Natural killer cell (primary cell): ENCODE measurements at regions not wholly inside any gene's neighbourhood (a gene's known extent, or its start where the extent isn't known, plus 50 kb on each side); places are given as distances from the start of the nearest gene placed in this dataset.

Experiments
- ATAC-seq, 3 donors: fragments of 150-1000 bp in 2 of 3; fragments of 200-7000 bp in 1 of 3; cut with Tn5 transposase; 1 replicate in 1 of 3; 2 replicates in 2 of 3; pipeline ENCODE4 v1.10.0; 2021; ENCODE audit warnings: mild to moderate bottlenecking in 2 of 3, moderate library complexity in 2 of 3
- DNase-seq, 2 donors: peaks; one replicate each; pipeline versions ENCODE4 v3.0.0 to v3.0.0-alpha.2; 2013 to 2021; ENCODE audit warnings: mixed read lengths in 1 of 2
- H3K27ac ChIP-seq: one replicate; pipeline ENCODE4 v1.5.1; 2013; ENCODE audit warnings: mild to moderate bottlenecking, low read length
- H3K27me3 ChIP-seq: one replicate; pipeline ENCODE4 v1.6.1; 2013; ENCODE audit warnings: low read length; ENCODE audit not compliant: control insufficient read depth, insufficient read depth
- H3K36me3 ChIP-seq: one replicate; pipeline ENCODE4 v1.6.1; 2013; ENCODE audit warnings: low read length; ENCODE audit not compliant: control insufficient read depth, insufficient read depth
- H3K4me1 ChIP-seq: one replicate; pipeline ENCODE4 v1.6.1; 2013; ENCODE audit warnings: low read length; ENCODE audit not compliant: control insufficient read depth, insufficient read depth
- H3K4me3 ChIP-seq: one replicate; pipeline ENCODE4 v1.5.1; 2013; ENCODE audit warnings: low read length
- H3K9me3 ChIP-seq: one replicate; pipeline ENCODE4 v1.6.1; 2013; ENCODE audit warnings: low read length; ENCODE audit not compliant: control insufficient read depth, insufficient read depth
- H3K27ac Mint-ChIP-seq, 2 donors: one replicate each; pipeline ENCODE4 v1.8.0; 2022; ENCODE audit warnings: mild to moderate bottlenecking in 2 of 2, mixed read lengths in 2 of 2, moderate library complexity in 1 of 2
- H3K27me3 Mint-ChIP-seq, 2 donors: one replicate each; pipeline ENCODE4 v1.8.0; 2022; ENCODE audit warnings: low read depth in 2 of 2, mixed read lengths in 2 of 2
- H3K36me3 Mint-ChIP-seq: one replicate; pipeline ENCODE4 v1.8.0; 2022; ENCODE audit warnings: mixed read lengths
- H3K4me1 Mint-ChIP-seq, 2 donors: one replicate each; pipeline ENCODE4 v1.8.0; 2022; ENCODE audit warnings: mixed read lengths in 2 of 2
- H3K4me3 Mint-ChIP-seq: one replicate; pipeline ENCODE4 v1.8.0; 2022; ENCODE audit warnings: mild to moderate bottlenecking, moderate library complexity, mixed read lengths
- H3K9me3 Mint-ChIP-seq, 2 donors: one replicate each; pipeline ENCODE4 v1.8.0; 2022; ENCODE audit warnings: mixed read lengths in 2 of 2
- WGBS: methylation state at CpG from one replicate; pipeline ENCODE4 v1.1.7; 2013; ENCODE audit warnings: missing lambda C conversion rate; ENCODE audit not compliant: insufficient coverage; 5-methylcytosine and 5-hydroxymethylcytosine counted together
- intact Hi-C: fragments of 100-400 bp; cut with micrococcal nuclease; formaldehyde crosslinking; loops from one replicate; pipeline ENCODE4 v1.14.2; 2022
- TF ChIP-seq, protein P1 (sequence below): fragments of 200-600 bp; IDR thresholded peaks from one replicate; pipeline ENCODE4 v1.8.0; 2022; ENCODE audit warnings: antibody characterized with exemption

DNA sequence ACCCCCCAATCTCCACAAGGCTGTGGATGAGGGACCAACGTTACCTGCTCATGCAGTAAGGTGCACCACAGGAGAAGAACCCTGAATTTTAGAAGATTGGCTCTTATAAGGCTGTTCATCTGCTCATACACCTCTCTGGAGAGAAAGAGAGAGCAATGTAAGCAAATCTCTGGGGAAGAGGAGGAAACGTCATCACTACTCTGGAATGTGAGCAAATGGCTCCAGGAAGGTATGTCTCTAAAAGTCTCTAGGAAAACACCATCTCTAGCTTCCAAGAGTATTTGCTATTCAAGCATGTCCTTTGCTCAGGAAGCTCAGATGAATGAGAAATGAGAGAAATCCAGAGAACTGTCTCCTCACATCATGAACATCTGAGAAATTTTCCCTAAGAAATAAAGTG, 235.4 kb downstream of the TBL1XR1 start:
- Mint-ChIP-seq H3K4me3 (no peak overlapping the region), H3K36me3 (no peaks in the 10 kb centered on the region), H3K27ac (no peak overlapping the region), H3K27me3 (peaks cover 0 to 3% of the 10 kb centered on the region in 2 donors), H3K9me3 (no peaks in the 10 kb centered on the region), H3K4me1 (peaks cover 9 to 15% of the 10 kb centered on the region in 2 donors)
- TF ChIP-seq, protein P1, sequence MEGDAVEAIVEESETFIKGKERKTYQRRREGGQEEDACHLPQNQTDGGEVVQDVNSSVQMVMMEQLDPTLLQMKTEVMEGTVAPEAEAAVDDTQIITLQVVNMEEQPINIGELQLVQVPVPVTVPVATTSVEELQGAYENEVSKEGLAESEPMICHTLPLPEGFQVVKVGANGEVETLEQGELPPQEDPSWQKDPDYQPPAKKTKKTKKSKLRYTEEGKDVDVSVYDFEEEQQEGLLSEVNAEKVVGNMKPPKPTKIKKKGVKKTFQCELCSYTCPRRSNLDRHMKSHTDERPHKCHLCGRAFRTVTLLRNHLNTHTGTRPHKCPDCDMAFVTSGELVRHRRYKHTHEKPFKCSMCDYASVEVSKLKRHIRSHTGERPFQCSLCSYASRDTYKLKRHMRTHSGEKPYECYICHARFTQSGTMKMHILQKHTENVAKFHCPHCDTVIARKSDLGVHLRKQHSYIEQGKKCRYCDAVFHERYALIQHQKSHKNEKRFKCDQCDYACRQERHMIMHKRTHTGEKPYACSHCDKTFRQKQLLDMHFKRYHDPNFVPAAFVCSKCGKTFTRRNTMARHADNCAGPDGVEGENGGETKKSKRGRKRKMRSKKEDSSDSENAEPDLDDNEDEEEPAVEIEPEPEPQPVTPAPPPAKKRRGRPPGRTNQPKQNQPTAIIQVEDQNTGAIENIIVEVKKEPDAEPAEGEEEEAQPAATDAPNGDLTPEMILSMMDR: no peak
- DNase-seq: no peak
- no peaks in the 10 kb centered on the region for H3K9me3 ChIP-seq
- H3K4me1 ChIP-seq: no peaks in the 10 kb centered on the region
- intact Hi-C loops: no loop called here
- no peak overlapping the region for H3K4me3 ChIP-seq
- 80% methylated on average over 1 of the region's 2 CpGs for WGBS
- no peaks in the 10 kb centered on the region for H3K36me3 ChIP-seq
- H3K27ac ChIP-seq: no peak overlapping the region
- no peak for ATAC-seq
- no peaks in the 10 kb centered on the region for H3K27me3 ChIP-seq

DNA sequence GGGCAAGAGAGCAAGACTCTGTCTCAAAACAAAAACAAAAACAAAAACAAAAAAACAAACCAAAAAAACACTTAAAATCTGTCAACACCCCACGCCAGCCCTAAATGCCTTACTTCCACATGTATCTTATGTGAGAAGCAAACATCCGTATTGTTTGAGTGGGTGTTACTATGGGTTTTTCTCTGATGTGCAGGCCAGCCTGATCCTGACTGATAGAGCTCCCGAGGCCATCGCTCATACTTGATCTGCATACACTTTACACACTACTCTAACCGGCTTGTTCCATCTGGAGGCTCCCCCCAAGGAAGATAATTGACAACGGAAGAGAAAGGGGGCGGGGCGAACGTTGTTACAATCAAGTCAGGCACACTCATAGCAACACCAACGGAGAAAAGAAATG, 237.4 kb downstream of the TBL1XR1 start:
- WGBS: 90% methylated on average over 7 of the region's 10 CpGs
- Mint-ChIP-seq H3K4me3 (no peak overlapping the region), H3K4me1 (no peaks in the 10 kb centered on the region), H3K27me3 (peaks cover 0 to 3% of the 10 kb centered on the region in 2 donors), H3K36me3 (no peaks in the 10 kb centered on the region), H3K9me3 (no peaks in the 10 kb centered on the region), H3K27ac (no peak overlapping the region)
- DNase-seq: no peak
- no peak for ATAC-seq
- H3K4me1 ChIP-seq: no peaks in the 10 kb centered on the region
- no peak overlapping the region for H3K27ac ChIP-seq
- H3K4me3 ChIP-seq: no peak overlapping the region
- no peaks in the 10 kb centered on the region for H3K27me3 ChIP-seq
- H3K36me3 ChIP-seq: no peaks in the 10 kb centered on the region
- intact Hi-C loops: no loop called here
- TF ChIP-seq, protein P1: no peak
- H3K9me3 ChIP-seq: no peaks in the 10 kb centered on the region

DNA sequence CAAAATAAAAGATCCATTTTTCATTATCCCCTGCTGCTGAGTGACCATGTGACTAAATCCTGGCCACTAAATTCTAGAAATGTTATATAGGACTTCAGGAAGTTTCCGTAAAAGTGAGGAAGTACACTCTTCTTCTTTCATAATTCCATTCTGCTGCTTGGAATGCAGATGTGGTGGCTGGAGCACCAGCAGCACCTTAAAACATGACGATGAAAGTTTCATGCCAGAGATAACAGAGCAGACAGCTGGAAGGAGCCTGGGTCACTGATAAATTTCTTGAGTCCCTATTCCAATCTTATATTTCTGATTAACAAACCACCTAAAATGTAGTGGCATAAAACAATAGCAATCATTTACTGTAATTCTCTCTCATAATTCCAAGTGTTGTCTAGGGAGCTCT, 238.7 kb downstream of the TBL1XR1 start:
- Mint-ChIP-seq H3K9me3 (no peaks in the 10 kb centered on the region), H3K4me3 (no peak overlapping the region), H3K27me3 (peaks cover 0 to 3% of the 10 kb centered on the region in 2 donors), H3K4me1 (no peaks in the 10 kb centered on the region), H3K27ac (no peak overlapping the region), H3K36me3 (no peaks in the 10 kb centered on the region)
- ATAC-seq: no peak
- no peaks in the 10 kb centered on the region for H3K36me3 ChIP-seq
- intact Hi-C loops: no loop called here
- no peak for DNase-seq
- H3K27me3 ChIP-seq: no peaks in the 10 kb centered on the region
- H3K9me3 ChIP-seq: no peaks in the 10 kb centered on the region
- H3K4me3 ChIP-seq: no peak overlapping the region
- 100% methylated on average over 2 of the region's 2 CpGs for WGBS
- TF ChIP-seq, protein P1: no peak
- no peaks in the 10 kb centered on the region for H3K4me1 ChIP-seq
- H3K27ac ChIP-seq: no peak overlapping the region

- Mint-ChIP-seq H3K9me3 (no peaks in the 10 kb centered on the region), H3K27me3 (peaks cover 2 to 8% of the 10 kb centered on the region in 2 donors), H3K4me1 (no peaks in the 10 kb centered on the region), H3K27ac (no peak overlapping the region), H3K36me3 (no peaks in the 10 kb centered on the region), H3K4me3 (no peak overlapping the region)
- intact Hi-C loops: no loop called here
- no peaks in the 10 kb centered on the region for H3K36me3 ChIP-seq
- TF ChIP-seq, protein P1: no peak
- no peak overlapping the region for H3K27ac ChIP-seq
- H3K27me3 ChIP-seq: no peaks in the 10 kb centered on the region
- no peaks in the 10 kb centered on the region for H3K9me3 ChIP-seq
- DNase-seq: no peak
- H3K4me1 ChIP-seq: no peaks in the 10 kb centered on the region
- WGBS: 85% methylated on average over 2 of the region's 2 CpGs
- H3K4me3 ChIP-seq: no peak overlapping the region
- no peak for ATAC-seq
These were observed 242.8 kb downstream of the TBL1XR1 start for GRCh38 chr3:176954517-176954916.
